ENCODE measurements at regions not wholly inside any gene's neighbourhood (a gene's known extent, or its start where the extent isn't known, plus 50 kb on each side); places are given as distances from the start of the nearest gene placed in this dataset.

DNA sequence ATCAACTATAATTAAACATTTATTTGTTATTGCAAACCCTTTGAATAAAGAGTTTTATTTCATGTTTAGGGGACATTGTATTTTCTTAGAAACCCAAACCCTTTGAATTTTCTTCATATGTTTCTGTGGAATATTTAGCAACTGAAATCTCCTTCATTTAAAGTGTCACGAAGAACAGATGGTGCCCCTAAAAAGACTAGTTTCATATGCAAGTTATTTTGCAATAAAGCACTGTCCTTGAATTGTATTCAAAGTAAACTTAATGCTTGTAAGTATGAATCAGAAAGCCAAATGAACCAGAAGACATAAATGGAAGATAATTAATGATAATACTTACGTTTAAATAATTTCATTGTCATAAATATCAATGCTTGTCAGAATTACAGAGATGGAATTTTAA, 151.9 kb upstream of the CWC22 start:
- TF ChIP-seq, protein P1, sequence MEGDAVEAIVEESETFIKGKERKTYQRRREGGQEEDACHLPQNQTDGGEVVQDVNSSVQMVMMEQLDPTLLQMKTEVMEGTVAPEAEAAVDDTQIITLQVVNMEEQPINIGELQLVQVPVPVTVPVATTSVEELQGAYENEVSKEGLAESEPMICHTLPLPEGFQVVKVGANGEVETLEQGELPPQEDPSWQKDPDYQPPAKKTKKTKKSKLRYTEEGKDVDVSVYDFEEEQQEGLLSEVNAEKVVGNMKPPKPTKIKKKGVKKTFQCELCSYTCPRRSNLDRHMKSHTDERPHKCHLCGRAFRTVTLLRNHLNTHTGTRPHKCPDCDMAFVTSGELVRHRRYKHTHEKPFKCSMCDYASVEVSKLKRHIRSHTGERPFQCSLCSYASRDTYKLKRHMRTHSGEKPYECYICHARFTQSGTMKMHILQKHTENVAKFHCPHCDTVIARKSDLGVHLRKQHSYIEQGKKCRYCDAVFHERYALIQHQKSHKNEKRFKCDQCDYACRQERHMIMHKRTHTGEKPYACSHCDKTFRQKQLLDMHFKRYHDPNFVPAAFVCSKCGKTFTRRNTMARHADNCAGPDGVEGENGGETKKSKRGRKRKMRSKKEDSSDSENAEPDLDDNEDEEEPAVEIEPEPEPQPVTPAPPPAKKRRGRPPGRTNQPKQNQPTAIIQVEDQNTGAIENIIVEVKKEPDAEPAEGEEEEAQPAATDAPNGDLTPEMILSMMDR (IDR thresholded peaks at IDR 0.05): no peak
- TF ChIP-seq POLR2A (IDR thresholded peaks at IDR 0.05) (no peak), POLR2AphosphoS5 (IDR thresholded peaks at IDR 0.05) (no peak), EP300 (IDR thresholded peaks at IDR 0.05) (no peak)

All from sigmoid colon (tissue), 4 donors.